BJ (cell line): ENCODE measurements at regions not wholly inside any gene's neighbourhood (a gene's known extent, or its start where the extent isn't known, plus 50 kb on each side); places are given as distances from the start of the nearest gene placed in this dataset.
"Not testable (repeated sequence)": the region's sequence is repeated elsewhere in the genome, so short reads cannot be mapped to it uniquely, and the experiment has no call there.

Source experiments
- CTCF ChIA-PET: fragments of 350-600 bp; formaldehyde crosslinking; extraction: SDS; loops from one replicate; lab custom pipeline; 2021; ENCODE audit warnings: antibody characterized with exemption, inconsistent platforms; lab: Yijun Ruan, JAX
- POLR2A ChIA-PET: fragments of 300-600 bp; sonication (Branson Sonifier 250); formaldehyde crosslinking; extraction: SDS; loops from one replicate; lab custom pipeline; 2021; ENCODE audit warnings: antibody characterized with exemption; lab: Charles Lee
- DNase-seq: peaks from one replicate; pipeline ENCODE4 v3.0.0-alpha.2; 2011; ENCODE audit warnings: low read depth
- H3K27me3 ChIP-seq: 2 replicates; pipeline ENCODE4 v1.6.0; 2011; ENCODE audit warnings: low read length; ENCODE audit not compliant: control insufficient read depth, insufficient read depth
- H3K36me3 ChIP-seq: 2 replicates; pipeline ENCODE4 v1.5.1; 2011; ENCODE audit warnings: low read length; ENCODE audit not compliant: control insufficient read depth, insufficient read depth
- H3K4me3 ChIP-seq: 2 replicates; pipeline ENCODE4 v1.5.1; 2011; ENCODE audit warnings: low read depth, mild to moderate bottlenecking, control low read depth, low read length
- CTCF ChIP-seq: IDR thresholded peaks from 2 replicates; pipeline ENCODE4 v1.5.1; 2011; ENCODE audit warnings: low read depth, mild to moderate bottlenecking, control low read depth, inconsistent platforms, low read length, moderate library complexity; ENCODE audit not compliant: insufficient read depth

- Histone ChIP-seq H3K27me3 (no peaks in the 10 kb centered on the region), H3K4me3 (no peak overlapping the region), H3K36me3 (no peaks in the 10 kb centered on the region)
- no peak for DNase-seq
- no peak for TF ChIP-seq CTCF
- ChIA-PET POLR2A (no interaction called here), CTCF (interaction anchor here (0.7 kb wide), 1 partner anchor 1195 kb away, joined by 3 read pairs; no protein-coding TSS in a partner anchor)
These were observed 112.5 kb upstream of the ASB18 start for GRCh38 chr2:236376566-236377244.

- CTCF ChIA-PET = no interaction called here
- POLR2A ChIA-PET = no interaction called here
- Histone ChIP-seq H3K4me3 (no peak overlapping the region), H3K27me3 (no peaks in the 10 kb centered on the region), H3K36me3 (no peaks in the 10 kb centered on the region)
- DNase-seq = no peak
- no peak for TF ChIP-seq CTCF
These were observed 115.9 kb upstream of the ASB18 start for GRCh38 chr2:236380051-236380612.

- DNase-seq, H3K36me3 ChIP-seq, CTCF ChIA-PET, H3K27me3 ChIP-seq, POLR2A ChIA-PET, H3K4me3 ChIP-seq: not testable (repeated sequence)
These were observed 117.0 kb upstream of the ASB18 start for GRCh38 chr2:236381253-236381652.

- POLR2A ChIA-PET, CTCF ChIA-PET, DNase-seq: not testable (repeated sequence)
These were observed 125.3 kb upstream of the ASB18 start for GRCh38 chr2:236389284-236390216.

GRCh38 chr2:236393101-236393500, 128.9 kb upstream of the ASB18 start:
- no peaks in the 10 kb centered on the region for H3K27me3 ChIP-seq
- POLR2A ChIA-PET = no interaction called here
- DNase-seq = no peak
- no peak for TF ChIP-seq CTCF
- CTCF ChIA-PET = no interaction called here
- H3K4me3 ChIP-seq = no peak overlapping the region
- no peaks in the 10 kb centered on the region for H3K36me3 ChIP-seq

More at GRCh38 chr2:236389284-236390216, 125.3 kb upstream of the ASB18 start:
- not testable (repeated sequence) for H3K36me3 ChIP-seq, H3K27me3 ChIP-seq, H3K4me3 ChIP-seq

- Histone ChIP-seq H3K4me3 (no peak overlapping the region), H3K36me3 (no peaks in the 10 kb centered on the region), H3K27me3 (no peaks in the 10 kb centered on the region)
- CTCF ChIA-PET = no interaction called here
- POLR2A ChIA-PET = no interaction called here
- no peak for TF ChIP-seq CTCF
- no peak for DNase-seq
These were observed 129.4 kb upstream of the ASB18 start for GRCh38 chr2:236393581-236393980.
